Astrocyte (in vitro differentiated cells and primary cell): ENCODE measurements at regions not wholly inside any gene's neighbourhood (a gene's known extent, or its start where the extent isn't known, plus 50 kb on each side); places are given as distances from the start of the nearest gene placed in this dataset.

Experiments
- DNase-seq: peaks from one replicate; pipeline ENCODE4 v3.0.0-alpha.2; 2010; ENCODE audit warnings: low read depth
- FAIRE-seq: peaks from 2 replicates; lab custom pipeline; 2011; peaks lifted over from hg19 to GRCh38; lab: Jason Lieb, UNC
- H2AFZ ChIP-seq: 2 replicates; pipeline ENCODE4 v1.6.0; 2012; ENCODE audit warnings: low read depth, low read length, inconsistent platforms
- H3K27ac ChIP-seq: 2 replicates; pipeline ENCODE4 v1.5.1; 2011; ENCODE audit warnings: low read depth, low read length, inconsistent platforms
- H3K27me3 ChIP-seq: 2 replicates; pipeline ENCODE4 v1.6.0; 2011; ENCODE audit warnings: low read length, inconsistent platforms; ENCODE audit not compliant: insufficient read depth
- H3K36me3 ChIP-seq: 2 replicates; pipeline ENCODE4 v1.5.1; 2011; ENCODE audit warnings: low read length, inconsistent platforms; ENCODE audit not compliant: insufficient read depth
- H3K4me1 ChIP-seq: 2 replicates; pipeline ENCODE4 v1.5.1; 2011; ENCODE audit warnings: low read length, inconsistent platforms; ENCODE audit not compliant: insufficient read depth
- H3K4me2 ChIP-seq: 2 replicates; pipeline ENCODE4 v1.6.0; 2012; ENCODE audit warnings: low read length, inconsistent platforms
- H3K4me3 ChIP-seq: 2 replicates; pipeline ENCODE4 v1.5.1; 2011; ENCODE audit warnings: low read depth, mild to moderate bottlenecking, low read length, inconsistent platforms; ENCODE audit not compliant: insufficient read depth
- H3K79me2 ChIP-seq: 2 replicates; pipeline ENCODE4 v1.6.0; 2012; ENCODE audit warnings: mild to moderate bottlenecking, low read length, inconsistent platforms; ENCODE audit not compliant: insufficient read depth
- H3K9ac ChIP-seq: 2 replicates; pipeline ENCODE4 v1.6.0; 2012; ENCODE audit warnings: mild to moderate bottlenecking, low read length, inconsistent platforms
- H3K9me3 ChIP-seq: 2 replicates; pipeline ENCODE4 v1.5.1; 2012; ENCODE audit warnings: low read depth, mild to moderate bottlenecking, low read length, inconsistent platforms; ENCODE audit not compliant: insufficient read depth
- H4K20me1 ChIP-seq: 2 replicates; pipeline ENCODE4 v1.6.0; 2012; ENCODE audit warnings: low read length, inconsistent platforms; ENCODE audit not compliant: insufficient read depth
- H3K27ac Mint-ChIP-seq: one replicate; pipeline ENCODE4 v1.8.0; 2021; ENCODE audit warnings: mild to moderate bottlenecking, mixed read lengths; ENCODE audit not compliant: unreplicated experiment
- H3K27me3 Mint-ChIP-seq: one replicate; pipeline ENCODE4 v1.8.0; 2021; ENCODE audit warnings: low read depth, mixed read lengths; ENCODE audit not compliant: unreplicated experiment
- H3K36me3 Mint-ChIP-seq: one replicate; pipeline ENCODE4 v1.8.0; 2021; ENCODE audit warnings: low read depth, mixed read lengths; ENCODE audit not compliant: unreplicated experiment
- H3K4me1 Mint-ChIP-seq: one replicate; pipeline ENCODE4 v1.8.0; 2021; ENCODE audit warnings: low read depth, mixed read lengths; ENCODE audit not compliant: unreplicated experiment
- H3K4me3 Mint-ChIP-seq: one replicate; pipeline ENCODE4 v1.8.0; 2021; ENCODE audit warnings: mild to moderate bottlenecking, moderate library complexity, mixed read lengths; ENCODE audit not compliant: unreplicated experiment
- H3K9me3 Mint-ChIP-seq: one replicate; pipeline ENCODE4 v1.8.0; 2021; ENCODE audit warnings: mild to moderate bottlenecking, mixed read lengths; ENCODE audit not compliant: unreplicated experiment
- EZH2 ChIP-seq: IDR thresholded peaks from 2 replicates; pipeline ENCODE4 v1.6.1; 2012; ENCODE audit warnings: mild to moderate bottlenecking, low read length, inconsistent platforms; ENCODE audit not compliant: insufficient read depth
- TF ChIP-seq, protein P1 (sequence below): IDR thresholded peaks from 2 replicates; pipeline ENCODE4 v1.5.1; 2011; ENCODE audit warnings: low read depth, mild to moderate bottlenecking, inconsistent platforms, low read length, moderate library complexity; ENCODE audit not compliant: insufficient read depth

DNA sequence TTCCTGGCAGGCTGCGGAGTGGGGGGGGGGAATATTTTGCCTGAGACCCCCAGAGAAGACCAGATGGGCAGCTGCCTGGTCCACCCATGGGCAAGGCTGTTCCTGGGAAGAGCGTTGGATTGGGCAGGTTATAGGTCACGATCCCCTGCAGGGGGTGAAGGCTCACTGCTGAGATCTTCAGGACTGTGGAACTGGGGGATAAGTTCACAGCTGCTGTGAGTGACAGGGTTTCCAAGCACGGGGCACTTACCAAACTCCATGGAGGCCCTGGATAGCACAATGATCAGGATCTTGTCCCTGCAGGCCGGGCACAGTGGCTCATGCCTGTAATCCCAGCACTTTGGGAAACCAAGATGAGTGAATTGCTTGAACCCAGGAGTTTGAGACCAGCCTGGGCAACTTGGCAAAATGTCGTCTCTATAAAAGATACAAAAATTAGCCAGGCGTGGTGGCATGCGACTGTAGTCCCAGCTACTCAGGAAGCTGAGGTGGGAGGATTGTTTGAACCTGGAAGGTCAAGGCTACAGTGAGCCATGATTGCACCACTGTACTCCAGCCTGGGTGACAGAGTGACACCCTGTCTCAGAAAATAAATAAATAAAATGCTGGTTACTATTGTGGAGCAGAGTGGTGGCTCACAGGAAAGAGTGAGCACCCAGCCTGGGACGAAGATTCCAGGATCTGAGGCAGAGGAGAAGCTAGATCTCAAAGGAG lies 68.0 kb upstream of the HELT start:
- Histone ChIP-seq H3K4me3 (no peak overlapping the region), H3K9ac (no peak overlapping the region), H3K9me3 (peaks cover 6% of the 10 kb centered on the region), H3K4me1 (no peaks in the 10 kb centered on the region), H3K4me2 (no peak overlapping the region), H3K27me3 (no peaks in the 10 kb centered on the region), H3K27ac (no peak overlapping the region), H4K20me1 (no peaks in the 10 kb centered on the region), H2AFZ (no peak overlapping the region), H3K36me3 (no peaks in the 10 kb centered on the region), H3K79me2 (no peaks in the 10 kb centered on the region)
- H3K27ac Mint-ChIP-seq, result no peak overlapping the region
- no peaks in the 10 kb centered on the region for H3K36me3 Mint-ChIP-seq
- peaks cover 58% of the 10 kb centered on the region for H3K27me3 Mint-ChIP-seq
- H3K4me3 Mint-ChIP-seq, result no peak overlapping the region
- TF ChIP-seq EZH2, result no peak
- TF ChIP-seq, protein P1, sequence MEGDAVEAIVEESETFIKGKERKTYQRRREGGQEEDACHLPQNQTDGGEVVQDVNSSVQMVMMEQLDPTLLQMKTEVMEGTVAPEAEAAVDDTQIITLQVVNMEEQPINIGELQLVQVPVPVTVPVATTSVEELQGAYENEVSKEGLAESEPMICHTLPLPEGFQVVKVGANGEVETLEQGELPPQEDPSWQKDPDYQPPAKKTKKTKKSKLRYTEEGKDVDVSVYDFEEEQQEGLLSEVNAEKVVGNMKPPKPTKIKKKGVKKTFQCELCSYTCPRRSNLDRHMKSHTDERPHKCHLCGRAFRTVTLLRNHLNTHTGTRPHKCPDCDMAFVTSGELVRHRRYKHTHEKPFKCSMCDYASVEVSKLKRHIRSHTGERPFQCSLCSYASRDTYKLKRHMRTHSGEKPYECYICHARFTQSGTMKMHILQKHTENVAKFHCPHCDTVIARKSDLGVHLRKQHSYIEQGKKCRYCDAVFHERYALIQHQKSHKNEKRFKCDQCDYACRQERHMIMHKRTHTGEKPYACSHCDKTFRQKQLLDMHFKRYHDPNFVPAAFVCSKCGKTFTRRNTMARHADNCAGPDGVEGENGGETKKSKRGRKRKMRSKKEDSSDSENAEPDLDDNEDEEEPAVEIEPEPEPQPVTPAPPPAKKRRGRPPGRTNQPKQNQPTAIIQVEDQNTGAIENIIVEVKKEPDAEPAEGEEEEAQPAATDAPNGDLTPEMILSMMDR, result no peak
- DNase-seq (no peak), FAIRE-seq (no peak)
- no peaks in the 10 kb centered on the region for H3K4me1 Mint-ChIP-seq
- no peaks in the 10 kb centered on the region for H3K9me3 Mint-ChIP-seq

DNA sequence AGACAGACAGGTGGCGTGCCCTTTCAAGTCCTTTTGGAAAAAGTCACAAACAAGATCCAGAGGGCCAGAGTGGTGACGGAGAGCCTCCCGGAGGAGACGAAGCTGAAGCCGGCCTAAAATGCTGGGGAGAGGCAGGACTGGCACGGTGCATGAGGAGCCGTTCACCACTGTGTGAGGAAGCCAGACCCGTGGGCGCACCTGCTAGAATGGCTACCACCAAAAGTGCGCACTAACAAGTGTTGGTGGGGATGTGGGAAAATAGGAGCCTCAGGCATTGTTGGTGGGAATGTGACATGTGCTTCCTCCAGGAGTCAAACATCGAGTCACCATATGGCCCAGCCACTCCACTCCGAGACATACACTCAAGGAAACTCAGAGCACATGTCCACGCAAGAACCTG lies 67.4 kb upstream of the HELT start:
- H3K27ac ChIP-seq, result no peak overlapping the region
- H4K20me1 ChIP-seq, result no peaks in the 10 kb centered on the region
- no peak overlapping the region for H2AFZ ChIP-seq
- no peaks in the 10 kb centered on the region for H3K36me3 ChIP-seq
- H3K79me2 ChIP-seq, result no peaks in the 10 kb centered on the region
- Mint-ChIP-seq H3K9me3 (no peaks in the 10 kb centered on the region), H3K36me3 (no peaks in the 10 kb centered on the region), H3K27ac (no peak overlapping the region), H3K4me1 (no peaks in the 10 kb centered on the region), H3K4me3 (no peak overlapping the region), H3K27me3 (peaks cover 58% of the 10 kb centered on the region)
- H3K9me3 ChIP-seq, result peaks cover 6% of the 10 kb centered on the region
- H3K4me2 ChIP-seq, result no peak overlapping the region
- no peaks in the 10 kb centered on the region for H3K27me3 ChIP-seq
- H3K4me3 ChIP-seq, result no peak overlapping the region
- H3K4me1 ChIP-seq, result no peaks in the 10 kb centered on the region
- H3K9ac ChIP-seq, result no peak overlapping the region
- DNase-seq (no peak), FAIRE-seq (no peak)
- no peak for TF ChIP-seq EZH2
- TF ChIP-seq, protein P1, result no peak

DNA sequence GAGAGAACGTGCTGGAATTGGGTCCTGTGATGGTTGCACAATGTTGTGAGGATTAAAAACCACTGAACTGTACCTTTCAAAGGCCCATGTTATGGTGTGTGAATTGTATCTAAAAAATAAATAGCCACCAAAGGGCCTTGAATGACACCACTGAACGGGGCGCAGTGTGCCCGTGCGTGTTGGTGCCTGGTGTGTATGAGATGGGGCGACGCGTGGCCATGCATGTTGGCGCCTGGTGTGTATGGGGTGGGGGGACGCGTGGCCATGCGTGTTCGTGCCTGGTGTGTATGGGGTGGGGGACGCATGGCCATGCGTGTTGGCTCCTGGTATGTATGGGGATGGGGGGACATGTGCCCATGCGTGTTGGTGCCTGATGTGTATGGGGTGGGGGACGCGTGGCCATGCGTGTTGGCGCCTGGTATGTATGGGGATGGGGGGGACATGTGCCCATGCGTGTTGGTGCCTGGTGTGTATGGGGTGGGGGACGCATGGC lies 66.6 kb upstream of the HELT start:
- Mint-ChIP-seq H3K27me3 (peaks cover 58% of the 10 kb centered on the region), H3K36me3 (no peaks in the 10 kb centered on the region), H3K27ac (no peak overlapping the region), H3K4me1 (no peaks in the 10 kb centered on the region), H3K4me3 (no peak overlapping the region), H3K9me3 (no peaks in the 10 kb centered on the region)
- DNase-seq (no peak), FAIRE-seq (no peak)
- no peak overlapping the region for H3K27ac ChIP-seq
- H3K4me1 ChIP-seq, result no peaks in the 10 kb centered on the region
- no peak overlapping the region for H2AFZ ChIP-seq
- H4K20me1 ChIP-seq, result no peaks in the 10 kb centered on the region
- H3K27me3 ChIP-seq, result no peaks in the 10 kb centered on the region
- no peak overlapping the region for H3K4me3 ChIP-seq
- H3K9ac ChIP-seq, result no peak overlapping the region
- H3K79me2 ChIP-seq, result no peaks in the 10 kb centered on the region
- TF ChIP-seq, protein P1, result no peak
- H3K4me2 ChIP-seq, result no peak overlapping the region
- peaks cover 6% of the 10 kb centered on the region for H3K9me3 ChIP-seq
- H3K36me3 ChIP-seq, result no peaks in the 10 kb centered on the region
